OCI-LY3 (cell line): ENCODE measurements at regions not wholly inside any gene's neighbourhood (a gene's known extent, or its start where the extent isn't known, plus 50 kb on each side); places are given as distances from the start of the nearest gene placed in this dataset.

Experiments
- CTCF ChIP-seq: fragments of 200-600, 300-600 bp; sonication (generic); IDR thresholded peaks from 2 replicates; pipeline ENCODE4 v1.5.1; 2014; ENCODE audit warnings: antibody characterized with exemption, low read length, low read depth
- EZH2phosphoT487 ChIP-seq: fragments of 200-600 bp; shearing (Covaris generic); IDR thresholded peaks from 2 replicates; pipeline ENCODE4 v1.6.1; 2018; ENCODE audit warnings: antibody characterized with exemption, mixed run types, low read depth

GRCh38 chr9:73219985-73220626, 68.4 kb downstream of the ANXA1 start:
- no peak for TF ChIP-seq CTCF
- TF ChIP-seq EZH2phosphoT487 = no peak
